OCI-LY1 (cell line): ENCODE measurements at regions not wholly inside any gene's neighbourhood (a gene's known extent, or its start where the extent isn't known, plus 50 kb on each side); places are given as distances from the start of the nearest gene placed in this dataset.

Experiments used
- H2AFZ ChIP-seq: fragments of 200-600 bp; sonication (generic), shearing (Covaris generic); 2 replicates; pipeline ENCODE4 v1.6.0; 2014; ENCODE audit warnings: antibody characterized with exemption, mild to moderate bottlenecking, low read length
- H3F3A ChIP-seq: fragments of 200-600 bp; sonication (generic), shearing (Covaris generic); 2 replicates; pipeline ENCODE4 v1.6.0; 2014; ENCODE audit warnings: mild to moderate bottlenecking, antibody characterized with exemption, low read length, moderate library complexity; ENCODE audit not compliant: insufficient read depth
- H3K27ac ChIP-seq: fragments of 200-600 bp; sonication (generic); 2 replicates; pipeline ENCODE4 v1.5.1; 2014; ENCODE audit warnings: low read length, mixed run types, mild to moderate bottlenecking, low read depth; ENCODE audit not compliant: poor library complexity, severe bottlenecking
- H3K27me3 ChIP-seq: fragments of 200-600 bp; sonication (generic); 2 replicates; pipeline ENCODE4 v1.6.0; 2014; ENCODE audit warnings: antibody characterized with exemption, mild to moderate bottlenecking, low read length, moderate library complexity; ENCODE audit not compliant: insufficient read depth
- H3K36me3 ChIP-seq: fragments of 200-600 bp; sonication (generic); 2 replicates; pipeline ENCODE4 v1.6.1; 2014; ENCODE audit warnings: mild to moderate bottlenecking, antibody characterized with exemption, low read length, moderate library complexity, mixed read lengths; ENCODE audit not compliant: insufficient read depth
- H3K4me1 ChIP-seq: fragments of 200-600 bp; sonication (generic); 2 replicates; pipeline ENCODE4 v1.5.1; 2014; ENCODE audit warnings: mild to moderate bottlenecking, low read length, moderate library complexity; ENCODE audit not compliant: insufficient read depth, severe bottlenecking
- H3K4me2 ChIP-seq: fragments of 200-600 bp; sonication (generic), shearing (Covaris generic); 2 replicates; pipeline ENCODE4 v1.6.1; 2014; ENCODE audit warnings: low read length
- H3K4me3 ChIP-seq: fragments of 200-600 bp; sonication (generic); 2 replicates; pipeline ENCODE4 v1.5.1; 2014; ENCODE audit warnings: low read length, low read depth, mild to moderate bottlenecking, mixed read lengths; ENCODE audit not compliant: poor library complexity, severe bottlenecking
- H3K79me2 ChIP-seq: fragments of 200-600 bp; shearing (Covaris generic); 2 replicates; pipeline ENCODE4 v1.6.1; 2016; ENCODE audit warnings: mixed run types, low read length, mixed read lengths; ENCODE audit not compliant: insufficient read depth
- H3K9ac ChIP-seq: fragments of 200-600 bp; sonication (generic), shearing (Covaris generic); 2 replicates; pipeline ENCODE4 v1.6.1; 2014; ENCODE audit warnings: mild to moderate bottlenecking, low read length, mixed read lengths
- H3K9me2 ChIP-seq: fragments of 200-600 bp; sonication (generic), shearing (Covaris generic); 2 replicates; pipeline ENCODE4 v1.6.1; 2014; ENCODE audit warnings: low read depth, mild to moderate bottlenecking, low read length, mixed read lengths
- H3K9me3 ChIP-seq: fragments of 200-600 bp; shearing (Covaris generic); 2 replicates; pipeline ENCODE4 v1.6.1; 2014; ENCODE audit warnings: low read length, mixed read lengths
- H4K20me1 ChIP-seq: fragments of 200-600 bp; sonication (generic), shearing (Covaris generic); 2 replicates; pipeline ENCODE4 v1.6.0; 2016; ENCODE audit warnings: mild to moderate bottlenecking, low read length; ENCODE audit not compliant: insufficient read depth
- CTCF ChIP-seq: fragments of 200-600 bp; sonication (generic), shearing (Covaris generic); IDR thresholded peaks from 2 replicates; pipeline ENCODE4 v1.5.1; 2017; ENCODE audit warnings: mild to moderate bottlenecking, antibody characterized with exemption, low read length, moderate library complexity, mixed read lengths
- EZH2 ChIP-seq: fragments of 200-600 bp; sonication (generic), shearing (Covaris generic); IDR thresholded peaks from 2 replicates; pipeline ENCODE4 v1.8.0; 2017; ENCODE audit warnings: borderline replicate concordance, mixed run types, mild to moderate bottlenecking, antibody characterized with exemption, low read length, moderate library complexity, mixed read lengths

DNA sequence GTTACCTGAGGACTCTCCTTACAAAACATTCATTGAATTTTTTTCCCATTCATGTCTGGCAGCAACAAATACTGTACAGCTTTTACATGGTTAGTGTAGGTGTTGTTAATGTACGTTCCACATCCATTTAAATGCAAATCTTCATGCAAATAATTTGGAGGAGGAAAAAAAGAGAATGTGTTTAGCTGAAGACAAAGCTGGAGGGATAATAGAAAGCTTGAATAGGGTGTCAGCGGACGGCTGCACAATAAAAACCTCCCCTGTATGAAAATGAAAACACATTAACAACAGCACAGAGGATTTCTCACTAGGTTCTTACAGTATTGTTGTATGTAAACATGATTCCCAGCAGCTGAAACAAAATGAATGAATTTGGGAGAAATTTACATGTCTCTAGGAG, 231.5 kb downstream of the ZNF608 start:
- Histone ChIP-seq H3K79me2 (no peaks in the 10 kb centered on the region), H3K27me3 (no peaks in the 10 kb centered on the region), H2AFZ (no peak overlapping the region), H3K4me1 (peaks cover 14% of the 10 kb centered on the region), H3F3A (no peaks in the 10 kb centered on the region), H3K4me2 (no peak overlapping the region), H3K9me3 (no peaks in the 10 kb centered on the region), H3K36me3 (no peaks in the 10 kb centered on the region), H4K20me1 (no peaks in the 10 kb centered on the region), H3K4me3 (no peak overlapping the region), H3K27ac (no peak overlapping the region), H3K9ac (no peak overlapping the region), H3K9me2 (no peaks in the 10 kb centered on the region)
- TF ChIP-seq CTCF (no peak), EZH2 (no peak)

- Histone ChIP-seq H3K27ac (no peak overlapping the region), H3F3A (no peaks in the 10 kb centered on the region), H3K4me1 (no peaks in the 10 kb centered on the region), H3K27me3 (no peaks in the 10 kb centered on the region), H3K9ac (no peak overlapping the region), H3K4me2 (no peak overlapping the region), H4K20me1 (no peaks in the 10 kb centered on the region), H3K36me3 (no peaks in the 10 kb centered on the region), H3K79me2 (no peaks in the 10 kb centered on the region), H3K9me2 (no peaks in the 10 kb centered on the region), H3K9me3 (no peaks in the 10 kb centered on the region), H3K4me3 (no peak overlapping the region), H2AFZ (no peak overlapping the region)
- TF ChIP-seq CTCF (no peak), EZH2 (no peak)
These were observed 233.3 kb downstream of the ZNF608 start for GRCh38 chr5:124512952-124513632.

DNA sequence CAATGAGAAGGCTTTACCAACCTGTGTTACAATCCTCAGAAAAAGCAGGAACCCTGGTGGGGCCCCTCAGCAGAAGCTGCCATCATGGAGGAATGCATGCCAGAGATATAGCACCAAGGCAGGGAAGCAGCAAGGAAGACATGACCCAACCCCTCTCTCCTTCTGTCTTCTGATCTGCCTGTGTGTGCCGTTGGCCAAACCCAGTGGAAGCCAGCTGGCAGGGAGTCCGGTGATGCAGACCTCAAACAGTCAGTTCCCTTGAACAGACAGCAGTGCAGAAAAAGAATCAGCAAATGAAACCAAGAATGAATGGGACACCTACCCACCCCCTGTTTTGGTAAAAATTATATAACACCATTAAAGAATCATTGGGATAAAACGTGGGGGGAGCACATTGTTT, 234.2 kb downstream of the ZNF608 start:
- H3K4me1 ChIP-seq: no peaks in the 10 kb centered on the region
- H3K4me2 ChIP-seq: no peak overlapping the region
- TF ChIP-seq CTCF (no peak), EZH2 (no peak)
- H3K9me2 ChIP-seq: no peaks in the 10 kb centered on the region
- H3K4me3 ChIP-seq: no peak overlapping the region
- H3K9me3 ChIP-seq: no peaks in the 10 kb centered on the region
- no peaks in the 10 kb centered on the region for H3K36me3 ChIP-seq
- H3K27ac ChIP-seq: no peak overlapping the region
- H3K79me2 ChIP-seq: no peaks in the 10 kb centered on the region
- H3K9ac ChIP-seq: no peak overlapping the region
- H3K27me3 ChIP-seq: no peaks in the 10 kb centered on the region
- H4K20me1 ChIP-seq: no peaks in the 10 kb centered on the region
- H3F3A ChIP-seq: no peaks in the 10 kb centered on the region
- no peak overlapping the region for H2AFZ ChIP-seq
